Kidney (tissue), 13 donors: ENCODE measurements at regions not wholly inside any gene's neighbourhood (a gene's known extent, or its start where the extent isn't known, plus 50 kb on each side); places are given as distances from the start of the nearest gene placed in this dataset.

Experiments
- DNase-seq, 5 donors: peaks; one replicate each; pipeline ENCODE4 v3.0.0-alpha.2; 2013 to 2020
- FAIRE-seq: peaks from 2 replicates; lab custom pipeline; 2012; peaks lifted over from hg19 to GRCh38; lab: Jason Lieb, UNC
- H3K27ac ChIP-seq, 2 donors: one replicate each; pipeline ENCODE4 v1.7.0; 2013; ENCODE audit warnings: low read depth in 2 of 2, low read length in 2 of 2, inconsistent platforms in 1 of 2
- H3K27me3 ChIP-seq: one replicate; pipeline ENCODE4 v1.7.1; 2013; ENCODE audit warnings: low read length, inconsistent platforms; ENCODE audit not compliant: control insufficient read depth, insufficient read depth
- H3K36me3 ChIP-seq, 3 donors: one replicate each; pipeline versions ENCODE4 v1.7.0 to v1.7.1; 2013; ENCODE audit warnings: low read length in 3 of 3, control low read depth in 1 of 3, inconsistent platforms in 1 of 3; ENCODE audit not compliant: insufficient read depth in 3 of 3, control insufficient read depth in 2 of 3
- H3K4me1 ChIP-seq, 3 donors: one replicate each; pipeline versions ENCODE4 v1.7.0 to v1.7.1; 2013; ENCODE audit warnings: low read length in 3 of 3, inconsistent platforms in 1 of 3, low read depth in 1 of 3; ENCODE audit not compliant: control insufficient read depth in 2 of 3, insufficient read depth in 2 of 3
- H3K4me3 ChIP-seq, 3 donors: one replicate each; pipeline versions ENCODE4 v1.7.0 to v1.8.1; 2013; ENCODE audit warnings: low read length in 3 of 3, control low read depth in 1 of 3, inconsistent platforms in 1 of 3
- H3K9ac ChIP-seq, 3 donors: one replicate each; pipeline versions ENCODE4 v1.7.0 to v1.7.1; 2013; ENCODE audit warnings: low read length in 3 of 3, control low read depth in 1 of 3, inconsistent platforms in 1 of 3
- H3K9me3 ChIP-seq, 3 donors: one replicate each; pipeline versions ENCODE4 v1.7.0 to v1.7.1; 2013; ENCODE audit warnings: low read length in 3 of 3, control low read depth in 1 of 3, inconsistent platforms in 1 of 3; ENCODE audit not compliant: control insufficient read depth in 2 of 3, insufficient read depth in 1 of 3
- CTCF ChIP-seq: IDR thresholded peaks from 3 replicates; pipeline ENCODE4 v1.5.1; 2012; ENCODE audit warnings: mild to moderate bottlenecking, moderate library complexity, borderline replicate concordance; ENCODE audit not compliant: insufficient read depth; ENCODE audit errors: extremely low read depth
- intact Hi-C: fragments of 100-400 bp; cut with DNase I; formaldehyde crosslinking; loops from one replicate; pipeline ENCODE4 v1.11.1; 2022
- donor health status: control.
- donor health status: control.
- donor health status: control.
- donor health status: control.
- donor health status: control.
- donor health status: DM: yes; HTN: yes; CAD: no.
- donor health status: Normal renal cell carcinoma (clear cell type).

- TF ChIP-seq CTCF, result no peak
- Histone ChIP-seq H3K9ac (no peak overlapping the region), H3K27me3 (no peaks in the 10 kb centered on the region), H3K9me3 (no peaks in the 10 kb centered on the region), H3K27ac (no peak overlapping the region), H3K4me1 (no peaks in the 10 kb centered on the region), H3K4me3 (no peak overlapping the region), H3K36me3 (no peaks in the 10 kb centered on the region)
- intact Hi-C loops, result no loop called here
- DNase-seq (no peak), FAIRE-seq (no peak)
These were observed 1257.1 kb downstream of the NSUN3 start for GRCh38 chr3:95319921-95320494.

GRCh38 chr3:95327478-95327877 is 1264.6 kb downstream of the NSUN3 start:
- no peak for TF ChIP-seq CTCF
- Histone ChIP-seq H3K27ac (no peak overlapping the region), H3K36me3 (no peaks in the 10 kb centered on the region), H3K4me3 (no peak overlapping the region), H3K9ac (no peak overlapping the region), H3K4me1 (no peaks in the 10 kb centered on the region), H3K27me3 (no peaks in the 10 kb centered on the region), H3K9me3 (no peaks in the 10 kb centered on the region)
- intact Hi-C loops, result no loop called here
- FAIRE-seq, result no peak
- DNase-seq, result no peak

GRCh38 chr3:95333826-95334225 is 1271.0 kb downstream of the NSUN3 start:
- FAIRE-seq, result no peak
- no peaks in the 10 kb centered on the region for H3K27me3 ChIP-seq
- no peaks in the 10 kb centered on the region for H3K4me1 ChIP-seq

More at GRCh38 chr3:95333826-95334225, 1271.0 kb downstream of the NSUN3 start:
- no peaks in the 10 kb centered on the region for H3K36me3 ChIP-seq
- no peak overlapping the region for H3K9ac ChIP-seq
- no peak overlapping the region for H3K4me3 ChIP-seq
- no peak overlapping the region for H3K27ac ChIP-seq
- no peak for DNase-seq
- no peak for TF ChIP-seq CTCF
- intact Hi-C loops, result no loop called here
- no peaks in the 10 kb centered on the region for H3K9me3 ChIP-seq
